H9 (cell line): ENCODE measurements at regions not wholly inside any gene's neighbourhood (a gene's known extent, or its start where the extent isn't known, plus 50 kb on each side); places are given as distances from the start of the nearest gene placed in this dataset.

Source experiments
- DNase-seq: peaks from one replicate; pipeline ENCODE4 v3.0.0-alpha.2; 2017
- H2AFZ ChIP-seq: one replicate; pipeline ENCODE4 v1.6.1; 2013; ENCODE audit warnings: mild to moderate bottlenecking, low read length, control low read depth, moderate library complexity
- H2AK5ac ChIP-seq: 2 replicates; pipeline ENCODE4 v1.6.1; 2013; ENCODE audit warnings: low read length, control low read depth, mixed read lengths; ENCODE audit not compliant: insufficient read length
- H2BK120ac ChIP-seq: one replicate; pipeline ENCODE4 v1.6.1; 2013; ENCODE audit warnings: low read depth, mild to moderate bottlenecking, low read length, control low read depth, inconsistent platforms; ENCODE audit not compliant: poor library complexity, severe bottlenecking
- H2BK12ac ChIP-seq: 2 replicates; pipeline ENCODE4 v1.6.1; 2013; ENCODE audit warnings: low read length, control low read depth, mixed read lengths, low read depth; ENCODE audit not compliant: insufficient read length
- H2BK15ac ChIP-seq: 2 replicates; pipeline ENCODE4 v1.6.1; 2013; ENCODE audit warnings: low read depth, low read length, control low read depth
- H2BK20ac ChIP-seq: one replicate; pipeline ENCODE4 v1.6.1; 2013; ENCODE audit warnings: low read depth, mild to moderate bottlenecking, low read length, control low read depth, inconsistent platforms; ENCODE audit not compliant: poor library complexity, severe bottlenecking
- H2BK5ac ChIP-seq: 2 replicates; pipeline ENCODE4 v1.6.1; 2013; ENCODE audit warnings: low read length, control low read depth, mixed read lengths; ENCODE audit not compliant: insufficient read length
- H3K14ac ChIP-seq: 2 replicates; pipeline ENCODE4 v1.6.1; 2013; ENCODE audit warnings: low read length, control low read depth; ENCODE audit not compliant: insufficient read depth
- H3K18ac ChIP-seq: 2 replicates; pipeline ENCODE4 v1.6.1; 2013; ENCODE audit warnings: low read depth, mild to moderate bottlenecking, mixed read lengths, low read length, control low read depth; ENCODE audit not compliant: insufficient read length
- H3K23ac ChIP-seq: 2 replicates; pipeline ENCODE4 v1.6.1; 2013; ENCODE audit warnings: low read length, control low read depth, mixed read lengths, low read depth; ENCODE audit not compliant: insufficient read length
- H3K23me2 ChIP-seq: 2 replicates; pipeline ENCODE4 v1.6.1; 2013; ENCODE audit warnings: low read depth, mild to moderate bottlenecking, mixed read lengths, low read length, control low read depth; ENCODE audit not compliant: insufficient read length, poor library complexity, severe bottlenecking
- H3K27ac ChIP-seq: 2 replicates; pipeline ENCODE4 v1.5.1; 2013; ENCODE audit warnings: low read length, control low read depth, mixed read lengths, low read depth; ENCODE audit not compliant: insufficient read length
- H3K27me3 ChIP-seq: 2 replicates; pipeline ENCODE4 v1.6.1; 2013; ENCODE audit warnings: low read length, control low read depth, inconsistent platforms; ENCODE audit not compliant: insufficient read depth
- H3K4ac ChIP-seq: 2 replicates; pipeline ENCODE4 v1.6.1; 2013; ENCODE audit warnings: low read depth, mild to moderate bottlenecking, control low read depth, inconsistent platforms, low read length, moderate library complexity
- H3K4me1 ChIP-seq: 2 replicates; pipeline ENCODE4 v1.6.1; 2013; ENCODE audit warnings: low read length, control low read depth, inconsistent platforms; ENCODE audit not compliant: insufficient read depth
- H3K4me2 ChIP-seq: 2 replicates; pipeline ENCODE4 v1.6.1; 2013; ENCODE audit warnings: low read length, control low read depth, mixed read lengths; ENCODE audit not compliant: insufficient read length, insufficient read depth
- H3K56ac ChIP-seq: 2 replicates; pipeline ENCODE4 v1.6.1; 2013; ENCODE audit warnings: low read depth, mild to moderate bottlenecking, mixed read lengths, low read length, control low read depth; ENCODE audit not compliant: insufficient read length
- H3K79me1 ChIP-seq: 2 replicates; pipeline ENCODE4 v1.6.1; 2013; ENCODE audit warnings: low read depth, mild to moderate bottlenecking, moderate library complexity, low read length, control low read depth, inconsistent platforms; ENCODE audit not compliant: insufficient read depth, poor library complexity, severe bottlenecking
- H3K79me2 ChIP-seq: 2 replicates; pipeline ENCODE4 v1.6.1; 2013; ENCODE audit warnings: low read length, control low read depth, inconsistent platforms; ENCODE audit not compliant: insufficient read depth
- H3K9ac ChIP-seq: 2 replicates; pipeline ENCODE4 v1.6.1; 2013; ENCODE audit warnings: low read length, control low read depth, mixed read lengths; ENCODE audit not compliant: insufficient read length; ENCODE audit errors: extremely low read depth
- H3K9me3 ChIP-seq: one replicate; pipeline ENCODE4 v1.6.1; 2013; ENCODE audit warnings: low read depth, low read length, inconsistent platforms; ENCODE audit not compliant: control insufficient read depth
- H3T11ph ChIP-seq: one replicate; pipeline ENCODE4 v1.6.1; 2013; ENCODE audit warnings: mild to moderate bottlenecking, low read length, control low read depth, inconsistent platforms
- H4K20me1 ChIP-seq: one replicate; pipeline ENCODE4 v1.6.1; 2013; ENCODE audit not compliant: control insufficient read depth, insufficient read length, insufficient read depth
- H4K5ac ChIP-seq: 2 replicates; pipeline ENCODE4 v1.6.1; 2013; ENCODE audit warnings: low read depth, mild to moderate bottlenecking, mixed read lengths, low read length, control low read depth; ENCODE audit not compliant: insufficient read length
- H4K8ac ChIP-seq: replicated peaks from 2 replicates; pipeline ENCODE4 v1.6.1; 2013; ENCODE audit warnings: low read length, control low read depth, mixed read lengths, low read depth; ENCODE audit not compliant: insufficient read length
- H4K91ac ChIP-seq: 2 replicates; pipeline ENCODE4 v1.6.1; 2013; ENCODE audit warnings: low read depth, mild to moderate bottlenecking, moderate library complexity, mixed read lengths, low read length, control low read depth; ENCODE audit not compliant: insufficient read length
- H3K27ac Mint-ChIP-seq, 3 experiments: 2 replicates in 2 of 3; 3 replicates in 1 of 3; pipeline ENCODE4 v1.8.0; 2020 to 2021; ENCODE audit warnings: mixed read lengths in 3 of 3, mild to moderate bottlenecking in 1 of 3, moderate library complexity in 1 of 3
- H3K27me3 Mint-ChIP-seq: 2 replicates; pipeline ENCODE4 v1.8.0; 2021; ENCODE audit warnings: low read depth, mild to moderate bottlenecking, moderate library complexity, mixed read lengths
- H3K36me3 Mint-ChIP-seq, 3 experiments: 2 replicates in 2 of 3; 3 replicates in 1 of 3; pipeline ENCODE4 v1.8.0; 2020 to 2021; ENCODE audit warnings: low read depth in 3 of 3, mixed read lengths in 3 of 3; ENCODE audit not compliant: insufficient read depth in 1 of 3
- H3K4me1 Mint-ChIP-seq, 2 experiments: 2 replicates each; pipeline ENCODE4 v1.8.0; 2020; ENCODE audit warnings: mixed read lengths in 2 of 2
- H3K4me3 Mint-ChIP-seq, 2 experiments: 2 replicates in 1 of 2; 3 replicates in 1 of 2; pipeline ENCODE4 v1.8.0; 2020 to 2021; ENCODE audit warnings: mild to moderate bottlenecking in 2 of 2, mixed read lengths in 2 of 2, moderate library complexity in 1 of 2
- H3K9me3 Mint-ChIP-seq, 2 experiments: 2 replicates in 1 of 2; 3 replicates in 1 of 2; pipeline ENCODE4 v1.8.0; 2020; ENCODE audit warnings: mild to moderate bottlenecking in 2 of 2, mixed read lengths in 2 of 2, moderate library complexity in 1 of 2
- CTCF ChIP-seq: fragments of 200-600 bp; sonication (generic); conservative IDR thresholded peaks from 3 replicates; pipeline ENCODE4 v1.8.0; 2021; ENCODE audit warnings: antibody characterized with exemption, mild to moderate bottlenecking
- WGBS: extraction: QIAGEN DNeasy Blood & Tissue Kit; methylation state at CpG from one replicate; pipeline ENCODE4 v1.1.7; 2013; ENCODE audit warnings: missing lambda C conversion rate, low lambda C conversion rate, mixed read lengths; ENCODE audit not compliant: insufficient read length; ENCODE audit errors: extremely low coverage; 5-methylcytosine and 5-hydroxymethylcytosine counted together

- no peak for TF ChIP-seq CTCF
These were observed 207.9 kb upstream of the BLID start for GRCh38 chr11:122323754-122324421.

More at GRCh38 chr11:122323754-122324421, 207.9 kb upstream of the BLID start:
- H3K27ac ChIP-seq: no peak overlapping the region
- H3K56ac ChIP-seq: no peak overlapping the region
- Mint-ChIP-seq H3K4me3 (no peak overlapping the region), H3K36me3 (no peaks in the 10 kb centered on the region), H3K27ac (no peak overlapping the region; a peak in 1 of 7 replicates), H3K4me1 (peaks cover 20 to 22% of the 10 kb centered on the region in 2 experiments), H3K9me3 (no peaks in the 10 kb centered on the region; a peak in 1 of 5 replicates), H3K27me3 (peaks cover 6% of the 10 kb centered on the region)
- H2BK12ac ChIP-seq: no peak overlapping the region
- H3T11ph ChIP-seq: no peak overlapping the region
- H2BK15ac ChIP-seq: no peak overlapping the region
- no peaks in the 10 kb centered on the region for H3K23me2 ChIP-seq
- H3K23ac ChIP-seq: no peak overlapping the region
- no peak overlapping the region for H3K4ac ChIP-seq
- H2BK120ac ChIP-seq: no peak overlapping the region
- no peak overlapping the region for H2BK20ac ChIP-seq
- H2BK5ac ChIP-seq: no peak overlapping the region
- no peak overlapping the region for H4K91ac ChIP-seq
- H2AFZ ChIP-seq: no peak overlapping the region
- no peak overlapping the region for H2AK5ac ChIP-seq
- H3K79me1 ChIP-seq: no peaks in the 10 kb centered on the region
- DNase-seq: no peak
- peaks cover 6% of the 10 kb centered on the region; the same call in 1 of the 2 replicates for H3K4me1 ChIP-seq
- H3K4me2 ChIP-seq: no peak overlapping the region
- no peaks in the 10 kb centered on the region for H4K20me1 ChIP-seq
- H3K14ac ChIP-seq: no peak overlapping the region
- H4K8ac ChIP-seq: no peak overlapping the region
- no peaks in the 10 kb centered on the region; the same call in 1 of the 2 replicates for H3K79me2 ChIP-seq
- H3K9ac ChIP-seq: no peak overlapping the region
- H3K9me3 ChIP-seq: no peaks in the 10 kb centered on the region
- no CpG with 5 or more reads among the region's 7 CpGs for WGBS
- no peak overlapping the region for H3K18ac ChIP-seq
- no peaks in the 10 kb centered on the region for H3K27me3 ChIP-seq
- no peak overlapping the region for H4K5ac ChIP-seq
